NCI-H226 (cell line): ENCODE measurements at regions not wholly inside any gene's neighbourhood (a gene's known extent, or its start where the extent isn't known, plus 50 kb on each side); places are given as distances from the start of the nearest gene placed in this dataset.
A peak's percentile ranks its signal among the peaks of the same experiment; 100 is the strongest.

ENCODE experiments used
- DNase-seq: peaks from one replicate; pipeline ENCODE4 v3.0.0-alpha.2; 2015

DNA sequence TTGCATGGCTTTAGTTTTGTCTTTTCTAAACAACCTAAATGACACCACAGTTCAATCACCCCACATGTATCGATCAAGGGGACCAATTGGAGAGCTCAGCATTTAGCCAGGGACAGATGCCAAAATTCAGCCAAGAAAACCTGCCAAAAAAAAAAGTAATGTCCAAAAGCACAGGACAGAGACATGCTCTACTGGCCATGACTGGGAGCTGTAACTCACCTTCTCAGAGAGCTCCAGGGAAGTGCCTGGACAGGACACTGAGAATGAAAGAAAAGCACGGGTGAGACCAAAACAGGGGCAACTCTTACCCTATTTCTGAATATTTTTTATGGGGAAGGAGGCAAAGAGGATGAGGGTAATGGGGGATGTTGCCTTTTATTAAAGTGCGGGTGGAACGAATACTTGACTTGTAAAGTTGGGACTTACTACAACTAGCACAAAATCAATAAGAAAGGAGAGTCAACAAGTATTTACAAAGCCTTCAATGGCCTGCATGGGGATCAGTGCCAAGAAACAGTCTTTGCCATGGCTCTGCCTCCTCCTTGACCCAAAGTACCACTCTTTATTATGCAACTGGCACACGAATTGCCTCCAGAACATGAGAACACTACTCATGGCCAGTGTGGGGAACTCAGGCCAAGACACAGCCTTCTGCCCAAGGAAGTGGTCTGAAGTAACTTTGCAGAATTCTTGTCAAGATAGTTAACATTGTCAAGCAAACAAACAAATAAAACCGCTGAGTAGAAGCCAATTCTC is 72.9 kb upstream of the HK2 start:
- no peak for DNase-seq

DNA sequence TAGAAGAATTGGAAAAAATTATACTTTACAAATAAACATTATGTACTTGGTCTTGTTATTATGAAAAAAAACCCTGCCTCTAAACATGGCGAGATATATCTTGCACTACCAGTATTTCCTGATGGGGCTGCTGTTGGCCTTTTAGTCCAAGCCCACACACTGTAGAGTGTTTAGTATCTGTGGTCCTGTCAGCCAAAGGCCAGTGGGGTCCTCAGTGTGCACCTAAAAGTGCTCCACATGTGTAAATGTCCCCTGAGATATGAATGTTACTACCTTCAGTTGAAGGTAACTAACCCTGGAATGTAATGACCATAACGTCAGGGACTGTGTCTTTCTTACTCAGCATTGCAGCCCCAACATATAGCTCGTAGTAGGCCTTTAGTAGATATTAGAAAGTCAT is 71.1 kb upstream of the HK2 start:
- no peak for DNase-seq

DNA sequence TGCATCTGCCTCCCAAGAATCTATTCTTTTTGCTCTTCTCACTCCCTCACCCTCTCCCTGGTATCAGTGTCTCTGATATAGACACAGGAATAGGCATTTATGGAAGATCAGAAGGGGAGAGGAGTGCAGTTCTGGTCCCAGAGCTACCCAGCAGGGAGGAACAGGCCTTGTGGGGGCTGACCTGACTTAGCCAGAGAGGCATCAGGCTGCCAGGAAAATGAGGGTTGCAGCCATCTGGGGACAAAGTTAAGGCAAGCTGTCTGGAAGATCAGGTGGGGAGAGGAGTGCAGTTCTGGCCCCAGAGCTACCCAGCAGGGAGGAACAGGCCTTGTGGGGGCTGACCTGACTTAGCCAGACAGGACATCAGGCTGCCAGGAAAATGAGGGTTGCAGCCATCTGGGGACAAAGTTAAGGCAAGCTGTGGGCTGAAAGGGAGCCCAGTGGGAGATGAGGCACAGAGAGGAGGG is 69.9 kb upstream of the HK2 start:
- DNase-seq, result no peak

DNA sequence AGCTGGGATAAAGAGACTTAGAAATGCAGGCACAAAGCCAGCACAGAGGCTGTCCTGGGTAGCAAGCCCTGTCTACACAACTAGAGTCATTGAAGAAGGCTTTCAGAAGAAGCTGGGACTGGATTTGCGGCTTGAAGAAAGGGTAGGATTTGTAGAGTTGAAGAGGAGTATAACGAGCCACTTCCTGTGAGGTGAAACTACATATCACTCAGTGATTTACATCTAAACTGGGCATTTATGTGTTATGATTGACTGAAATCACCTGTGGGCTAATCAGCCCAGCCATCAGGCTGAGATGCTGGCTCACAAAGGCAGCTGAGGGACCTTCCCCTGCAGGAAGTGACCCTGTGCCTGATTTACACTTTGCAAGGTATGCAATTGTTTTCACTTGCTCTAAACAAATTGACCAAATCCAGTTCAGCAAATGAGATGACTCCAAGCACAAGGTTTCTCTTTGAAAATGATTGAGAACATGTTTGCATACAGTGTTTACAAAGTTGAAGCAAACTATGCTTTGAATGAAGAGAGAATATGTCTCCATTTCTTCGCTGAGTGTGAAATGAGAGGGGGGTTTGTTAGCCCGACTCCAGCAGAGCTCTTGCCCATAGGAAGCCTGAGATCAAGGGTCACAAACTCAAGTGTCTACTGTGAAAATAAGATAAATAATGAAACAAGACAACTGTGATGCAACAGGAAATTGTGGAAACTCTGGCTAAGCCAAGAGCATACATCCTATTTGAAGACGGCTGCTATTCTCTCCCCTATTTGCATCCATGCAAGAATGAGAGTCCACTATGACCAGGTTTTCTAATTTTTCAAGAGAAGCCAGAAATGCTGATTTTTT is 69.3 kb upstream of the HK2 start:
- no peak for DNase-seq

DNA sequence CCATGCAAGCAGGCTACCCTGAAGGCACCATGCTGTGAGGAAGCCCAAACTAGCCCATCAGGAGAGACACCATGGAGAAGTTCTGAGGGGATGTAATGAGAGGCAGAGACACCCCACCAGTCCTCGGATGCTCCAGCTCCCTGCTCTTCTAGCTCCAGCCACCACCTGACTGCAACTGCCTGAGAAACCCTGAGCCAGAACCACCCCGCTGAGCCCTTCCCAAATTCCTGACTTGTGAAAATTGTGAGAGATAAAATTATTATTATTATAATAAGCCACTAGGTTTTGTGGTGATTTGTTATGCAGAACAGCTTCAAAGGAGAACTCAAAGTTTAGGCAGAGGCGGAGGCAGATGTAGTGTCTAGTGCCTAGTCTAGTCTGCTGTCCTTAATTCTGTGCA is 67.1 kb upstream of the HK2 start:
- no peak for DNase-seq

DNA sequence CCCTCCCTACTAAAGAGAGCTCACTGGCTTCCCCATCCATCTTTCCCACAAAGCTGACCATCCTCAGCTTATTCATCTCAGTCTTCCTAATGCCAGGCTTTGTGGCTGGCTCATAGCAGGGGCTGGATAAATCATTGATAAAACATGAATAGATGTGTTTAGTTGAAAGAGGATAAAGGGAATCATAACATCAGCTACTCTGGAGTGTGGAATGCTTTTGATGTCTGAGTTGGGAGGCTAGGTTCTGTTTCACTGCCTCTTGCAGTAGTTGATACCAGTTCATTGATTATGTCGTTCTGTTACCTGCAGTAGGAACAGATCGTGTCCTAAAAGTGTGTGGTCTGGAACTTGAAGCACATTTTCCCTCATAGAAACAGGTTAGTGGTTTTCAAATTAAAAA is 66.3 kb upstream of the HK2 start:
- no peak for DNase-seq

DNA sequence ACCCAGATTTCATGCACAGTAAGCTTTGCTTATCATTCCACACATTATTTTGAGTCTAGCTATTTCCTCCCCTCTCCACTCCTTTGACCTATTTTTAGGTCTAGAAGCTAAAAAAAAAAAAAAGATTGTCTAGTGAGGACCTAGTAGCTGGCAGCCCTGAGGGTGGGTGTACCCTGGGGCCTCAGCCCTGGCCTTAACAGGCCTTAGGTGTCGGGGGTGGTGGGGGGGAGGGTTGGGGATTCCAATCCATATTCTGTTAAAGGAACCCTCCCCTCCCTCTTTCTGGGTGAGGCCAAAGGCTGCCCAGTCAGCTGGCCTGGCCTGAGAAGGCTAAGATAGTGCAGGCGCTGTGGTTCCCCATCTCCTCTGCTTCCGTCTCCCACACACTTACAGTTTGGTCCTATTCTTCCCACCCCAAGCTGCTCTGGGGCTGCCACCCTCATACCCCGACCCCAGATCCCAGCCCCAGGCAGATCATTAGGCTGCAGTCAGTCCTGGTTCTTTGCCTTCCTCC is 65.5 kb upstream of the HK2 start:
- peak; percentile 38 for DNase-seq

DNA sequence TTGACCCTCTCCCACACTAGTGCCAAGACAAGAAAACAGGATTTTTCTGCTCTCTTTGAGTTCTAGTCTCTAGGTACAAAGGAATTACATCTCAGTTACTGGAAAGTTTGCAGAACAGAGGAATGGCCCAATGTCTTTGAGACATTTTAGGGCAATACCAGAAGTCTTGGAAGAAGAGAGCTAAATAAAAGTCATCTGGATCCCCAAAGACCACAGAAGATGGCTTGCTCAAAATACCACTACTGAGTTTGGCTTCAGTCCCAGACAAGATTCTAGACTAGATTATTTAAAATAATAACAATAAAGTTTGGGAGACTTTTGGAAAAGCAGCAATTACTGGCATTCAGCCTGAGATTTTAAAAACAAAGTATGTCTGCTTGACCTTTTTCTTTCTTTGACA is 61.9 kb upstream of the HK2 start:
- no peak for DNase-seq

DNA sequence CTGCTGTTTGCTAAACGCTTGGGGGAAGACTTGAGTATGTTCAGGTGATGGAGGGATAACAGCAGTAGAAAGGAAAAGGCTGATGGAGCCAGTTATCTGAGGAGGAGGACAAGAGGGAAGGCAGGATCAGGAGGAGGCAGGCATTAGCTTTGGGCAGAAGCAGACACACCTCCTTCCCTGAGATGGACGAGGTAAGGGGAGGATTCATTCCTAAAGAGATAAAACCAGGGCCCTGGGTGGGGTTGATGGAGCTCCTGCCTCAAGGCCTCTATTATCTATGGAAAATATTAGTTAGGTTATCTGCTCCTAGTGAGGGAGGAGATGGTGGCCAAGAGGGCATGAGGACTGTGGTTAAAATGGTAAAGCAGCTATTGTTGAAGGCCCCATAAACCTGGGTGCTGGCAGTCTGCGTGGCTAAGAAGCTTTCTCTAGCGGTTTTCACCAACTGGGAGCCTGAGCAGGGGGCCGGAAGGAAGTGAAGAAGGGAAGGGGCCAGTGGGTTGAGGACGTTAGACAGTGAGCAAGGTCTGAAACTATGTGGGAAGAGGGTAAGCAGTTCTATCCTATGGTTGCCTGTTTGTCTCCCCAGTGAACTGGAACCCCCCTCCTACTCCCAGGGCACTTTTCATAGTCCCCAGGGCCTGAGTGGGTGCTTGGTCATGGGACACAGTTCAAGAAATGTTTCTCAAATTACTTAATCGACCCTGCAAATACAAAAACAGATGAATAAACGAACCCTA is 56.6 kb upstream of the HK2 start:
- peak; percentile 59 for DNase-seq

DNA sequence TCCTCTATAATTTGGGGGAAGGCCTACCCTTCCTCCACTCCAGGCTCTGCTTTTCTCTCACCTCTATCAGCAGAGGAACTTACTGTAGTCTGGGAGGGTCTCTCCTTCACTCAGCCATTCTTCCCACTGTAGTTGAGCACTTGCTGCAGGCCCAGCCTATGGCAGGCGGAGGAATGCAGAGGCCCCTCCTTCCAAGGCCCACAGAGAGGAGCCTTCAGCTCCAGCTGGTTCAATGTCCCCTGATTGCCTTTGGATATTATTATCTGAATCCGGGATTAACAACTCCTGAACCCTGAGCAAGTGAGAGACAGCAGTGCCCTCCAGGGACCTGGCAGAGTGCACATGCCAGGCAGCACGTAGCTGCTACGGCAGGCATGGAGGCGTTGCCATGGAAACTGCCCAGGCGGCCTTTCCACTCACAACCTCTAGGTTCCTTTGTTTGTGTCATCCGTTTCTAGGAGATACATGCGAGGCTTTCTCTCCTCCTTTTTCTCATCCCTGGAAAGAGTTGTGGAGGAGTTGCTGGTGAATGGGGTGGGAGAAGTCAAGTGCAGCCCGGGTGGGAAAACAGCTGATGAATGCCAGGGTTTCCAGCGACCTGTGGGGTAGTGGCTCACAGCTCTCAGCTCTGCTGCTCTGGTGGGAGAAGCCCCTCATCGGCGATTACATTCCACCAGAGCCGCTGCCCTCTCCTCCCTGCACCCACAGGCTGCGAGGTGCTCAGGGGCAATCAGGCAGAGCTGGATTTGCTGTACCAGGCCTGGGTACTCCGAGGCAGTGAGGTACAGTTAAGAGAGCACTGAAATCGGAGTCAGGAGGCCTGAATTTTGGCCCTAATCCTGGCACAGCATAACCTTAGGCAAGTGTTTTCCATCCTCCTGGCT is 55.3 kb upstream of the HK2 start:
- peak; percentile 12 for DNase-seq

DNA sequence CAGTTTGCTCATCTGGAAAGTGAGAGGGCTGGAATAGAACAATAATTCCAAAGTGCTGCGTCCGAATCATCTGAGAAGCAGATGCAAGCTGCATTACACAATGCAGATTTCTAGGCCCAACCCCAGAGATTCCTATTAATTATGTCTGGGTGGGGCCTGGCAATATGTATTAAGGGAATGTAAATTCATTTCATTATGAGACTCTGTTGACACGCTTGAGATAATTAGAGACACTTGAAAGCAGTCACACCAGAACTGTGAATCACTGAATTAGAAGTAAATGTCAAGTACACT is 54.7 kb upstream of the HK2 start:
- DNase-seq, result no peak

DNA sequence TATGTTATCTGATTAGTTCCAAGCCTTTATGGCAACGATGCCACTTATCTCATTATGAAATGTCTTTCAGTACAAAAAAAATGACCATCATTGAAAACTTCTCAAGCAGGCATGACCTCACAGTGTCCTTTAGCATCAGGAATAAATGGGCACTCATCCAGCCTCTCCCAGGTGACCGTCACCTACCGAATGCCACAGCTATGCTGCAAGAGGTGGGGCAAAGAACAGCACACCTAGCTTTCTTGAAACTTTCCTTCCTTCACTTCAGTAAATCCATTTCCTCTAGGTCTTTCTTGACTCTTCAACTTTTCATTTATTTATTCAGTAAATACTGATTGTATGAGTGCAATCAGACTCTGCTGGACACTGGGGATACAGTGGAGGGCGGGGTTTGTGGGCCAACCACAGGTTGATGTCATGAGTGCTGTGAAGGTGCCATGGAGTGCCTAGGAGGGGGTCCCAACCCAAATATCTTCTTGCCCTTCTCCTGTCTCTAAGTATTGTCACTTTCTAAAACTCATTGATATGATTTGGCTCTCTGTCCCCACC is 54.3 kb upstream of the HK2 start:
- no peak for DNase-seq
